Hypothalamus (tissue), 51 donors: ENCODE measurements at regions not wholly inside any gene's neighbourhood (a gene's known extent, or its start where the extent isn't known, plus 50 kb on each side); places are given as distances from the start of the nearest gene placed in this dataset.
"Not testable (repeated sequence)": the region's sequence is repeated elsewhere in the genome, so short reads cannot be mapped to it uniquely, and the experiment has no call there.

Source experiments
- DNase-seq, 51 donors: peaks; one replicate each; lab custom pipeline; 2025; lab: John Stamatoyannopoulos, UW

DNA sequence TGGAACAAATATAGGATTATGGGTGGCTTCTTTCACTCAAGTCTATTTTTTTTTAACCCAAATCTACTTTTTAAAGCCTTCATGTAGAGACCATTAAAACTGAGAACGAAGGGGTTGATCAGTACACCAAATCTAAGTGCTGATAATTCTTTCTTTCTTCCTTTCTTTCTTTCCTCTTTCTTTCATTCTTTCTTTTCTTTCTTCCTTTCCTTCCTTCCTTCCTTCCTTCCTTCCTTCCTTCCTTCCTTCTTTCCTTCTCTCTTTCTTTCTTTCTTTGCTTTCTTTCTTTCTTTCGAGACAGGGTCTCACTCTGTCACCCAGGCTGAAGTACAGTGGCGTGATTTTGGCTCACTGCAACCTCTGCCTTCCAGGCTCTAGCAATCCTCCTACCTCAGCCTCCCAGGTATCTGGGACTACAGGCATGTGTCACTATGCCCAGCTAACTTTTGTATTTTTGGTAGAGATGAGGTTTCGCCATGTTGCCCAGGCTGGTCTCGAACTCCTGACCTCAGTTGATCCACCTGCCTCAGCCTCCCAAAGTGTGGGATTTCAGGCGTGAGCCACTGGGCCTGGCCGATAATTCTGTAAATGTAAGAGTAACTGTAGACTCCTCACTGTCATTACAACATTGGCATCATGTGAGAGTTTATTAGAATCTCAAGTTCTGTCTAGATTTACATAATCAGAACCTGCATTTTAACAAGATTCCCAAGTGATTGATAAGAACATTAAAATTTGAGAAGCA lies 236.4 kb downstream of the TFEC start:
- no peak for DNase-seq

DNA sequence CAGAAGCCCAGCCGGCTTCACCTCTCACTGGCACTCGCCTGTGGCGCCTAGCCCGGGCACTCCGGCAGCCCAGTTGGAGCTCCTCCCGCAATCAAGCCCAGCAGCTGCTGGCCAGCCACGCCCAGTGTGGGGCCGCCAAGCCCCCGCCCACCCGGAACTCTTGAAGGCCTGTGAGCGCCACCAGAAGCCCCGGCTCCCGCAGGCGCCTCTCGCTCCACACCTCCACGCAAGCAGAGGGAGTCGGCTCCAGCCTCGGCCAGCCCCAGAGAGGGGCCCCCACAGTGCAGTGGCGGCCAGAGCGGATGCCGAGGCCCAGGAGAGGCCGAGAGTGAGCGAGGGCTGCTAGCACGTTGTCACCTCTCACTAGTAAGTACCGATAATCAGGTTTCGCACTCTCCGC lies 240.7 kb downstream of the TFEC start:
- DNase-seq: no peak

DNA sequence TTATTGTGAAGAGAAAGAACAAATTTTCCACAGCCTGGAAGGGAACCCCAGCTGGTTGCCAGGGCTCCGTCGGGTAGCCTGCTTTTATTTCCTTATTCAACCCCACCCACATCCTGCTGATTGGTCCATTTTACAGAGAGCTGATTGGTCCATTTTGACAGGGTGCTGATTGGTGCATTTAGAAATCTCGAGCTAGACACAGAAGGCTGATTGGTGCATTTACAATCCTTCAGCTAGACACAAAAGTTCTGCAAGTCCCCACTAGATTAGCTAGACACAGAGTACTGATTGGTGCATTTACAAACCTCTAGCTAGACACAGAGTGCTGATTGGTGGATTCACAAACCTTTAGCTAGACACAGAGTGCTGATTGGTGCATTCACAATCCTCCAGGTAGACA lies 241.1 kb downstream of the TFEC start:
- DNase-seq: not testable (repeated sequence)

DNA sequence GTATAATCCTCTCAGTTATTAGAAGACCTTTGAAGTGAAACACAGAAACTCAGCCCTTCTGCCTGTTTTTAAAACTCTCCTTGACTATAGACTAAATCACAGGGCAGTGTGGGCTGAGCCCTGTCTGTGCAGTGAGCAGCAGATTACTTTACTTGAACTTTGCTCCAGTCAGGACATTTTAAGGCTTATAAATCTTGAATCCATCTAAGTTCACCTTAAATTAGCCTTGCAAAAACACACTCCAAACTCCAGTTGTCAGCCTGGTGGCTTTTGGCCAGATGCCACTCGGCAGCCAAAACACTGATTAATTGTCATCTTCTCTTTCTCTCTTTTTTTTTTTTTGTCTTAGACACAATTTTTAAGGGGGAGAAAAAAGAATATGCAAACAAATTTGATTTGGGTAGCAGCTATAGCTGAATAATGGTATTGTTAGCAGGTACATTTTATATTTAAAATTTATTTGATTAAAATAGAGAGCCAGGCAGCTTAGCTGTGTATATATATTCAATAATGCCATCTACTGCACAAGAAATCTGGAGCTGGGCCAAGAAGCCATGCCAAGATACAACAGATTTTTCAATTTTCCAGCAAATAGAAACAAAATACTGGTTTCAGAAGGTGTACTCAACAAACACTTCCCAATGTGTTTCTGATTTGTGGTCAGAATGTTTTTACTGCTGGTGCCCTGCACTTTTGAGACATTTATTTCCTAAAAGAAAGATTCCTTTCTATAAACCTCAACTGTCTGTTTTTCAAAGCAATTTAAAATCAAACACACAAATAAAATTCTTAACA lies 247.7 kb downstream of the TFEC start:
- peak in 11 of 51 donors; percentile 0 to 10 (median 2) for DNase-seq

DNA sequence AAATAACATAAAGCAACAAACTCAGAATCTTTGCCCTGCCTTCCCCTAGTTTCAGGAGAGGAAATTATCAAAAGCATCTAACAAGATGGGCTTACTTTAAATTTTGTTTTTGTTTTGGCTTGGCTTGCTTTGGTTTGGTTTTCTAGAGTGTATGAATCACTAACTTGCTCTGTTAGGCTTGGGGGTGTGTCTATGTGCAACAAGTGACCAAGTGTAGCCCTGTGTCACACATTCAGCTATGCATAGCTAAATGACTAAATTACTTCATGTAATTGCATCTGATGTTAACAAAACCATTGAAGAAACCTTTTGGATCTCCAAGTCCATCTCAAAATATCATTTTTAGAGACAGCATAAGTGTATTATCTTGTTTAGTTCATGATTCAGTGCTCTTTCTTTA lies 251.0 kb downstream of the TFEC start:
- DNase-seq: no peak

DNA sequence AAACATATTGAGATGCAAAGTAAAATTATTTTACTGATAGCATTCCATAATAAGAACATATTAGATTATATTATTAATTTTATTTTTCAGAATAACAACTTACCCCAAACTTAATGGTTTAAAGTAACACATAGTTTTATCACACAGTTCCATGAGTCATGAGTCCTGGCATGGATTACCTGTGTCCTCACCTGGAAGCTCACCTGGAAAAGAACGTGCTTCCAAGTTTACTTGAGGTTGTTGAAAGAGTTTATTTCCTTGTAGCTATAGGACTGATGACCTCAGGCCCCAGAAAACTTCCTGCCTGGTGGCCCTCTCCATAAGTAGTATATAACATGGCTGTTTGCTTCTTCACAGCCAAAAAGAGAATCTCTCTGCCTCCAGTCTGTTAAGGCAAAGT lies 254.6 kb downstream of the TFEC start:
- no peak for DNase-seq

DNA sequence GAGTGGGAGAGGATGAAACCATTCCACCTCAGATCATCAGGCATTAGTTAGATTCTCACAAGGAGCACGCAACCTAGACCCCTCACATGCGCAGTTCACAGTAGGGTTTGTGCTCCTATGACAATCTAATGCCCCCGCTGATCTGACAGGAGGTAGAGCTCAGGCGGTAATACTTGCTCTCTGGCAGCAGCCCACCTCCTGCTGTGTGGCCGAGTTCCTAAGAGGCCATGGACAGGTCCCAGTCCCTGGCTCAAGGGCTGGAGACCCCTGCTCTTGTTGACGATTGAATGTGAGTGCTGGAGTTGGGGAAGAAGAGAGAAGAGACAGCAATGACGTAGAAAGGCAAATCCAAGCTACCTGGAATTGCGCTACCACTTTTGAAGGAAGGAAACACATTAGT lies 267.2 kb downstream of the TFEC start:
- no peak for DNase-seq

DNA sequence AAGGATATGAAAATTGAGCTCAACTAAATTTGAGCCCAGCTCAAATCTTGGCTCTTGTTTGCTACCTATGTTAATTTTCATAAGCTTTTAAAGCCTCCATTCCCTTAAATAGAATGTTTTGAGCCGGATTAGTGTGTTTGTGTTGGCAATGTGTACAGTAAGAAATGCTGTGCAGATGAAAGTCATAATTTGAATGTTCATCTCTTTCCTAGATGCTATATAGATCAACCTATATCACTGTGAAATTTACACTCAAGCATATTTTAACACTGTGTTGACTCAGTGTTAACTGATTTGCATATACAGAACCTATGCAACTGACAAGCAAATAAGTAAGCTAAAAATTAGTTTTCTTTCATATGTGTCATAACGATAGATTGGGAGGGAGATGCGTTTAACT lies 272.5 kb downstream of the TFEC start:
- no peak for DNase-seq

DNA sequence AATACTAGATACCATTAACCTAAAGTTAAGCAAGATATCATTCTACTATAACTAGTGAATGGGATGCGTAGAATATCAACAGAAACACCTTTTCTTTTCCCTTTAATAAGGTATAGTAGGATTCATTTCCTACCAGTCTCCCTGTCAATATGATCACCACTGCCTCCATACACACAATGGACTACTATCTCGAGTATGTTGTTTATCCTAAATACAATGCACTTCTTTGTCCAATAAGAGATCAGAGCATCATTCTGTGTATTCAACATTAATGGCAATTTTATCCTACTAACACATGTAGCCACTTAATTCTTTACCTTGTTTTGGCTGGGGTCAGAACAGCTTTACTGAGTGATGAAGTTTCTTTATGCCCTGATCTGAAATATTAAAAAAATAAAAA lies 276.3 kb downstream of the TFEC start:
- DNase-seq: no peak

DNA sequence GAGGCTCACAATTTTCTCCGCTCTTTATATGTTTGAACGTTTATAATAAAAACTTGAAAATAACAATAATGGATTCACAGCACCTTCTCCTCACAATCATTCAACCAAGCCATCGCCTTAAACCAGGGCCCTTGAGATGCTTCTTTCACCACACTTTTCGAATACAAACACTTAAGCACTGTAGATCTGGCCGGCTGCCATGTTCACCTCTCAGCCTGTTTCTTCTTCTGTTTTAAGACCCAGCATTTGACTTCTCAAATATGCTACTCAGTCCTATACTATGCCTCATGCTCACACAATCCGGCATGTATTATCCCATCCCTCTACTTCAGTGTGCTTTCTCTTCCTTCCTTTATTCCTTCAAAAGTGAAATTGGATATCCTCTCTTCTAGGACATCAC lies 280.6 kb downstream of the TFEC start:
- no peak for DNase-seq

DNA sequence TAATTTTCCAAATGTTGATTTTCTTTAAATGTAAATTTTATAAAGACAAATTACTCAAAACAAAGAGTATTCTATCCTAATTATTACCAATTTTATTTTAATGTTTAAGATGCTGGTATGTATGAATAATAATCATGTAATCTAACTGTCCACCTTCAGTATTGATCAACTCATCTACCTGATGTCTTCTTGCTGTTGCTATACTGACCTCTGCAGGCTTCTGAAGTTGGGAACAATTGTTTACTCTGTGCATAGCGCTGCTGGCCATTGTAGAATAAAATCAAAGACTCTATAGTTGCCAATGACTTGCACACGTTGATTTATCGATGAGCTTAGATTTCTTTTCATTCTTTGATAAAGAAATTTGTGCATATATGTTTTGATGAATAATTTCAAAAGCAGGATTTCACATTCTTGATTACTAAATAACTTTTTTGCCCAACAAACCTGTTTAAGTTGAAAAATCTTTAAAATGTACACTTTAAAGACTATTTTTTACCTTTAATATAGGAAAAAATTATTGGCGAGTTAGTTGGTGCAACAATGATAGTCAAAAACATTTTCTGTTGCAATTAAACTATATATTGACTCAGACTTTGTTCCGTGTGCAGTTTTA lies 282.3 kb downstream of the TFEC start:
- DNase-seq: no peak

DNA sequence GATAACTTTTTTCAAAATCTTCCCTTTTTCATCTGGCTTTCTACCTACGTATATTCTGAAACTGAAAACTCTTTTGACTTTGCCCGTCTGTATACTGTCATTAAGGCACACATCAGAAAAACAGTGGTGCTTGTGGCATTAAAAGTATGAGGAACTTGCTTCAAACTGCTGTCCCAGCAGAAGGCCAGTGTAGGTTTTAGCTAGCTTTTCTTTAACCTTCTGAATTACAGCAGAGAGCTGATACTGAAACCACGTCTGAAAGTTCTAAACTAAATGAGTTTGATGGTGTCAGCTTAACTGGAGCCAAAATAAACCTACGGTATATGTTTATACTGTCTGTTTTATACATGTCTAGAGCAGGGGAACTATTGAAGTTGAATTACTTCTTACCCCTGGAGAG lies 283.4 kb downstream of the TFEC start:
- no peak for DNase-seq

DNA sequence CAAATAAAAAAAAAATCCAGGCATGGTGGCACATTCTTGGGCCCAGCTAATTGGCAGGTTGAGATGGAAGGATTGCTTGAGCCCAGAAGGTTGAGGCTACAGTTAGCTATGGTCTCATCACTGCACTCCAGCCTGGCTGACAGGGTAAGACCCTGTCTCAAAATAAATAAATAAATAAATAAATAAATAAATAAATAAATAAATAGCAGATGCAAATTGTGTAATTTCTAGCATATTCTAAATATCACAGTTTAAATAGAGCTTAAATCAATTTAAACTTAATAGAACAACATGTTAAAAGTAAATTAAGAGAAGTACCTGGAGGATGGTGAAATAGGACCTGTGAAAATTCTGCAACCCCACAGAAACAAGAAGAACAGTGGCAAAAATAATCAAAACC lies 290.5 kb downstream of the TFEC start:
- no peak for DNase-seq

DNA sequence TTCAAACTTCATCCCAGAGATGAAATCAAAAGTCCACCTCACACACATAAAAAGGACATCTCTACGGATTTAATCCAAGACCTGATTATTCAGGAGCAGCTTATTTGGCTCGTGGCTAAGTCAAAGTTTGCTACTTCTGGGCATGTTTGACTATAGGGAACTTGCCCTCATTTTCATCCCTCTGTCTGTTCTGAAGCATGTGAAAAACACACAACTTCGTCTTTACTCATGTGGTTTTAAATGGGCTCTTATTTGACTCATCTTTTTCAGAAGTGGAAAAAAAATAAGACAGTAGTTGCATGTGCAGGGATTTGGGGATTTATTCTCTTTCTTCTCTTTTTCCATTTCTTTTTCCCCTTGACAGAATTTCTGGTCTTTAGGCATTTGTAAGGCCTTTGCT lies 295.9 kb downstream of the TFEC start:
- no peak for DNase-seq

DNA sequence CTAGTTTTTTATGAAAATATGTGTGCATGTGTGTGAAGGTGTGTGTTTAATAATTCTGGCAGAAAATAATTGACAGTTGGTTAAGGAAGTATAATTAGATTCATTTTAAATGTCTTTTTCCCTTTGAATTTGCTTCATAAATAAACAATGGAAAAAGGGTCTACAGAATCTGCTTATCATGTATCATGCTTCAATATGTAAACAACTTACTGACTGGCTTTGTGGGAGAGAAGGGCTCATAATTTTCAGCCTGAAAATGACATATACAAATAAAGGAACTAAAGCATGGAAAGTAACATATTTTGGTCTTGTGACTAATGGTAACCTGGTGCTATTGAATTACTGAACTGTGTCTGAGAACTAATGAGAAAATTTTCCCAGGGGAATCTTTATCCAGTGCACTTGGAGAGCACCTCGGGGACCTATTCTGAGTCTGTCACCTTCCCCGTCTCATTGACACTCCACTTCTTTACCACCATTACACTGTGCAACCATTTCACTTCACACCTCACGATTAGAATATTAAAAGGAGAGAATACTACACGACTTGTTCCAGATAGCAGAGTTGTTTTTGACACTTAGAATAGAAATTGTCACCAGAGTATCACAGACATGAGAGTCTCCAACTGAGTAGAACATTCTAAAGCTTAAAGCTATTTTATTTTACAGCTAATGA lies 298.6 kb downstream of the TFEC start:
- DNase-seq: no peak

DNA sequence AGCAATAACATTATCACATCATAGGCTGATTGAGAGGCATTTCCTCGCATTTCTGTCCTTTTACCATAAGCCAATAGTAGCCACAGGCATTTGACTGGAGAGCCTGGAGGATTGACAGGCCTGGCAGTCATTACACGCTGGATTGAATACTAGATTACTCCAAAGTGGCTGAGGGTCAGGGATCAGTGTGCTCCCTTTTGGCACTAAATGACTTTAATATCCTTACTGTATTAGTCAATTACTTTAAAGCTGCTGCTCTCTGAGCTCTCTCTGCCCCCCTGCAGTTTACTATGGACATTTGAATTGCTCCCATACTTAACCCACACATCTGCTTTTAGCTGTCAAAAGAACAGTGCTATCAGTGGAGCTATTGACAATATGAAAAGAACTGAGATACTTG lies 302.0 kb downstream of the TFEC start:
- no peak for DNase-seq

DNA sequence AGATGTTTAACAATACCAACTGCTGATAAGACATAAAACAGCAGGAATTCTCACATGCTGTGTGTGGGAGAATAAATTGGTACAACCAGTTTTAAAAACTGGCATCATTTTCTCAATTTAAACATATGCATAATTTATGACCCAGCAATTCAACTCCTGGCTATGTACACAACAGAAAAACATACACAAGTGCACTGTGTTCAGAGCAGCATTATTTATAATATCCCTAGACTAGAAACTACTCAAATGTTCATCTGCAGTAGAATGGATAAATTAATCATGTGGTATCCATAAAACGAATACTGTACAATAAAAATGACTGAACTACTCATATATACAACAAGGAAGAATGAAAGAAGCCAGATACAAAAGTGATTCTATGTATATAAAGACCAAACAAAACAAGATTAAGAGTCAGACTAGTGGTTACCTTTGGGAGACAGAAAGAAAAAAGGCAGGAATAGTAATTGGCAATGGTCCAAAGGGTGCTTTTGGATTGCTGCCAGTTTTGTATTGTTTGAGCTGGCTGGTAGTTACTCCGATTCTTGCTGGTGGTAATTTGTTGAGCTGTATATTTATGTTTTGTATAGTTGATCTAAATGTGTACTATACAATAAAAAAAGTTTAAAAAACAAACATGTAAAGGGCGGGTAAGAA lies 306.0 kb downstream of the TFEC start:
- peak in 1 of 51 donors; percentile 0 for DNase-seq

DNA sequence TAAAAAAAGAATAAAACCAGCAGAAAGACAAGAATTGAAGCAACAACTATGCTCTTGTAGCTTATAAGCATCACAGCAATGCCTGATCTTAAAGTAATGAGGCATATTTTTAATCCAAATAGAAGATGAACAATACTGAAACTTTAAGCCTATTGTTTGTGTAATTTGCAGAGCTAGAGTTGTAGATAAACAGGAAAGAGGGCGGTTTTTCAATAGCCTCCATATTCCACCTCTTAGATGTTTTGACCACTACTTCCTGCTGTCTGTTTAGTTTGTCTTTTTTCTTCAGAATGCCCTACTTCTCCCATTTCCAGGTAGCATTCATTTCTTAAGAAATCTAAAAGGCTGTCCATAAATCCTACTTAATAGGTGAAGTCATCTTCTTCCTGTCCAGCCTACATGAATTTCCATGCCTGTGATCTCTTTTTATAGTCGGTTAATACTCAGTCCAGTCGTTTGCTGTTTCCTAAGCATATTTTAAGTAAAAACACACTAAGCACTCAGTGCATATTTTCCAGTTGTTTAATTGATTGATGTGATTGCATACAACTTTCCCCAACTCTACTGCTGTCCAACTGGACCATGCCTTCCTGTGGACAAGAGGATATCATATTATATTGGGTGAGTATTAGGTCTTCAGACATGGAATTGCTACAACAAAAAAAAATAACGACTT lies 308.1 kb downstream of the TFEC start:
- no peak for DNase-seq

DNA sequence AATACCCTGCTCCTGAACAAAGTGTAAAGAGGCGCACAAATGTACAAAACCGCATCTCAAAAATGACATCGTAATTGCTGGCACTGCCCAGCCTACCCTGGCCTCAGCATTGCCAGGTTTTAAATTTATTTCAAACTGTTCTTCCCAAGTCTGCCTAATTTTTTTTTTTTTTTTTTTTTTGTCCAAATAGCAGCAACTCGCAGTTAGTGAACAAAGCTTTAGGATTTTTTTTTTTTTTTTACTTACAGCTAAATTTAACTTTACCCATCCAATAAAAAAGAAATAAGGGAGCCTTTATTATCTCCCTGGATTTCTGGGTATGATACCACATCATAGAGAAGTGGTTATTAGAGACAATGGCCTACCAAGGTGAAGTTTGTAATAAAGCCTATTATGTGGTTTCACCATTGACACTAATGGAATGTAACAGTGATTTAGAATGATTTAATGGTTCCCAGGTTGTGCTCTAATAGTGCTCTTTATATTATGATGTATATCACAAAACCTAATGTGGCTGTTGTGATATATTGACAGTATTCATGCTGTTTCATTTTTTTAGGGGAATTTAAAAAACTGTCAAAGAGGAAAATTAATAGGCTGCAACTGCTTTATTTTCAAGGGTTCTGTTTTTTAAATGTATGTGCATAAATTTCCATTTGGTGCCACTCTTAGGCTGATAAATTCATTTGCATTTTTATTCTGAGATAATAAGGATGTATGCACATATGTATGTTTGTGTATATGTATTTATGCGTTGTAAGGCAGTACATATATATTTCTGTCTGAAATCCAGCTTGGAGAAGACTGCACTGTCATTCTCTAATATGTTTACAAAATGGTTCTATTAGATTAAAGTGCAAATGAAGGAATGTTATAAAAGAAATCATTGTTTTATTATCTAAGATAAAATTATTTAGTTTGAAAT lies 309.0 kb downstream of the TFEC start:
- no peak for DNase-seq
